Naive B cell (primary cell): ENCODE measurements at regions not wholly inside any gene's neighbourhood (a gene's known extent, or its start where the extent isn't known, plus 50 kb on each side); places are given as distances from the start of the nearest gene placed in this dataset.

Source experiments
- ATAC-seq, 2 donors: fragments of 150-1000 bp; cut with Tn5 transposase; 2 replicates each; pipeline ENCODE4 v1.10.0; 2021; ENCODE audit warnings: low read depth in 2 of 2, mild to moderate bottlenecking in 2 of 2, moderate library complexity in 2 of 2
- DNase-seq: peaks from one replicate; pipeline ENCODE4 v3.0.0; 2022
- H3K27ac Mint-ChIP-seq, 6 donors: one replicate each; pipeline ENCODE4 v1.8.0; 2020 to 2022; ENCODE audit warnings: mild to moderate bottlenecking in 6 of 6, mixed read lengths in 6 of 6, moderate library complexity in 5 of 6, inconsistent platforms in 2 of 6
- H3K27me3 Mint-ChIP-seq, 3 donors: one replicate each; pipeline ENCODE4 v1.8.0; 2021 to 2022; ENCODE audit warnings: mixed read lengths in 3 of 3, mild to moderate bottlenecking in 1 of 3
- H3K36me3 Mint-ChIP-seq, 2 donors: one replicate each; pipeline ENCODE4 v1.8.0; 2020 to 2022; ENCODE audit warnings: mixed read lengths in 2 of 2, inconsistent platforms in 1 of 2, mild to moderate bottlenecking in 1 of 2
- H3K4me1 Mint-ChIP-seq, 3 donors: one replicate each; pipeline ENCODE4 v1.8.0; 2020 to 2022; ENCODE audit warnings: mixed read lengths in 3 of 3, inconsistent platforms in 1 of 3, mild to moderate bottlenecking in 1 of 3, moderate library complexity in 1 of 3
- H3K4me3 Mint-ChIP-seq, 8 donors: one replicate each; pipeline ENCODE4 v1.8.0; 2020 to 2022; ENCODE audit warnings: mild to moderate bottlenecking in 8 of 8, mixed read lengths in 8 of 8, moderate library complexity in 8 of 8, inconsistent platforms in 2 of 8
- H3K9me3 Mint-ChIP-seq, 7 donors: one replicate each; pipeline ENCODE4 v1.8.0; 2020 to 2022; ENCODE audit warnings: mixed read lengths in 7 of 7, mild to moderate bottlenecking in 5 of 7, inconsistent platforms in 2 of 7, moderate library complexity in 1 of 7

- Mint-ChIP-seq H3K9me3 (peaks cover 0 to 6% (median 2%) of the 10 kb centered on the region in 7 donors), H3K27me3 (no peaks in the 10 kb centered on the region), H3K4me3 (no peak overlapping the region), H3K4me1 (peaks cover 16 to 19% (median 16%) of the 10 kb centered on the region in 3 donors), H3K27ac (peak overlapping the region in 1 of 6 donors; percentile 81), H3K36me3 (no peaks in the 10 kb centered on the region)
- no peak for DNase-seq
- no peak for ATAC-seq
These were observed 640.2 kb downstream of the PTPRC start for GRCh38 chr1:199279067-199279466.

GRCh38 chr1:199279872-199280645 lies 641.2 kb downstream of the PTPRC start:
- Mint-ChIP-seq H3K27me3 (no peaks in the 10 kb centered on the region), H3K9me3 (peaks cover 0 to 6% (median 2%) of the 10 kb centered on the region in 7 donors), H3K4me1 (peaks cover 16 to 21% (median 19%) of the 10 kb centered on the region in 3 donors), H3K36me3 (peaks cover 0 to under 1% of the 10 kb centered on the region in 2 donors), H3K27ac (peak overlapping the region in 2 of 6 donors; percentile 12 to 15), H3K4me3 (no peak overlapping the region)
- ATAC-seq, result no peak
- DNase-seq, result no peak

DNA sequence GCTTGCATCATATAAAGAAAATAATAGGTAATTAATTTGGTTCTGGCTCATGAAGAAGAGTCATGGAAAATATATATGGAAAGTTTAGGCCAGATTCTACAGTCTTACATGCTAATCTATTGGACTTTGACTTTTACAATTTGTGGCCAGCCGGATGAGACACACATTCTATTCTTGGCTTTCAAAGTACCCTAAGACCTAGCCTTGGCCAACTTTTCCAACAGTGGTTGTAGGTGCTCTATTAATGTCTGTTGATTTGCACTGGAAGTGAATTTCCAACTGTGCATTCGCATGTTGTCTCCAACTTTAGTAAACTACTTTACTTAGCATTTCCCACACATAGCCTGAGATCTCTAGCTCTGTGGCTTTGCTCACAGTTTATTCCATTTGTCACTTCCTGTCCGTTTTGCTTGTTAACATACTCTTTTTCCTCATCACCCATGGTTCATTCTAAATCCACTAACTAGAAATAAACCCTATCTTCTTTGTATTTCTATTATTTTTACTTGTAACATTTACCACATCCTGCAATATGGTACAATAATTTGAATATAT lies 644.0 kb downstream of the PTPRC start:
- Mint-ChIP-seq H3K9me3 (peaks cover 0 to 2% (median 0%) of the 10 kb centered on the region in 7 donors), H3K4me3 (peak overlapping the region in 2 of 8 donors; percentile 3 to 6), H3K27ac (no peak overlapping the region), H3K27me3 (no peaks in the 10 kb centered on the region), H3K4me1 (peaks cover 16 to 21% (median 19%) of the 10 kb centered on the region in 3 donors), H3K36me3 (peaks cover 0 to 4% of the 10 kb centered on the region in 2 donors)
- ATAC-seq (no peak), DNase-seq (no peak)

- peaks cover 0 to 2% (median 0%) of the 10 kb centered on the region in 7 donors for H3K9me3 Mint-ChIP-seq
- peaks cover 0 to 4% of the 10 kb centered on the region in 2 donors for H3K36me3 Mint-ChIP-seq
- no peak for ATAC-seq
- peak overlapping the region in 1 of 8 donors; percentile 24 for H3K4me3 Mint-ChIP-seq
- peaks cover 16 to 21% (median 19%) of the 10 kb centered on the region in 3 donors for H3K4me1 Mint-ChIP-seq
- H3K27me3 Mint-ChIP-seq, result no peaks in the 10 kb centered on the region
- no peak for DNase-seq
- no peak overlapping the region for H3K27ac Mint-ChIP-seq
These were observed 645.0 kb downstream of the PTPRC start for GRCh38 chr1:199283794-199284193.

- H3K27ac Mint-ChIP-seq, result peak overlapping the region in 2 of 6 donors; percentile 12 to 67
- no peaks in the 10 kb centered on the region for H3K27me3 Mint-ChIP-seq
- no peak overlapping the region for H3K4me3 Mint-ChIP-seq
- peaks cover 0 to 4% of the 10 kb centered on the region in 2 donors for H3K36me3 Mint-ChIP-seq
- H3K4me1 Mint-ChIP-seq, result peaks cover 21 to 30% (median 29%) of the 10 kb centered on the region in 3 donors
- H3K9me3 Mint-ChIP-seq, result peaks cover 0 to 2% (median 0%) of the 10 kb centered on the region in 7 donors
- no peak for ATAC-seq
- no peak for DNase-seq
These were observed 648.4 kb downstream of the PTPRC start for GRCh38 chr1:199287206-199287605.

DNA sequence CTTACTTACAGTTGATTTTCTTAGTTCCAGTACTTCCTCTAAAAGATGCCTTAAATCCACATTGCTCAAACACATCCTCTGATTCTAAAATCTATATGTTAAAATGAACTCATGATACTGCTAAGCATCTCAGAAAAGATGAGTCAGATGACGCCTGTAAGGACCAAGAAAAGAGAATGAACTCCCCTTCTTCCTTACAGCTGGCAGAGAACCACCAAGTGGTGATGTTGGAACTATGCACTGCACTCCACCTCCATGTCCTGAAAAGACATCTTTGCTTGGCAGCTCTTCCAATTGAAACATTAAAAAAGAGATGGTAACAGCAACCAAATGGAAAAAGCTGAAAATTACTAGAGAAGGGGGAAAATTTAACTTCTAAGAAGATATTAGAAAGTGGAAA lies 648.8 kb downstream of the PTPRC start:
- Mint-ChIP-seq H3K4me3 (no peak overlapping the region), H3K9me3 (peaks cover 0 to 2% (median 0%) of the 10 kb centered on the region in 7 donors), H3K4me1 (peaks cover 17 to 27% (median 25%) of the 10 kb centered on the region in 3 donors), H3K36me3 (peaks cover 0 to 4% of the 10 kb centered on the region in 2 donors), H3K27me3 (no peaks in the 10 kb centered on the region), H3K27ac (no peak overlapping the region)
- no peak for ATAC-seq
- no peak for DNase-seq

DNA sequence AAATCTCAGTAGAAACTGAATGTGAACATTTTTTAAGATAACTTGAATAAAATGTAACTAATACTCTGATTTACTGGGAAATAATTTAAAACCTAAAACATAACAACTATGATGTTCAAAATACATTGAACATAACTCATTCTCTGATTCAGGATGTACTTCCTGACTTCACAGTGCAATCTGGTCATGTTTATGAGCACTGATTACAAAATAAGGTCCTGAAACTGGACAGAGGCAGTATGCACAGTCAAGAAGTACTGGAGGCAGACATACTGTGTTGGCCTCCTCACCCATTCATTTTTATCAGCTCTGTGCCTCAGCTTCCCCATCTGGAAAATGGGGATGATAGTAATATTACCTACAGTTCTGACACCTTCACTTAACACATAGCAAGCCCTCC lies 651.3 kb downstream of the PTPRC start:
- Mint-ChIP-seq H3K9me3 (peaks cover 0 to 1% (median 0%) of the 10 kb centered on the region in 7 donors), H3K27me3 (no peaks in the 10 kb centered on the region), H3K4me3 (peak overlapping the region in 2 of 8 donors; percentile 40 to 55), H3K4me1 (peaks cover 5 to 13% (median 10%) of the 10 kb centered on the region in 3 donors), H3K27ac (peak overlapping the region in 1 of 6 donors; percentile 17), H3K36me3 (peaks cover 0 to 3% of the 10 kb centered on the region in 2 donors)
- DNase-seq, result no peak
- no peak for ATAC-seq

- Mint-ChIP-seq H3K27me3 (no peaks in the 10 kb centered on the region), H3K9me3 (no peaks in the 10 kb centered on the region), H3K36me3 (no peaks in the 10 kb centered on the region), H3K4me1 (peaks cover 5 to 13% (median 10%) of the 10 kb centered on the region in 3 donors), H3K4me3 (peak overlapping the region in 1 of 8 donors; percentile 55), H3K27ac (no peak overlapping the region)
- DNase-seq, result no peak
- no peak for ATAC-seq
These were observed 652.3 kb downstream of the PTPRC start for GRCh38 chr1:199291022-199291740.

GRCh38 chr1:199292896-199293295 lies 654.1 kb downstream of the PTPRC start:
- Mint-ChIP-seq H3K36me3 (no peaks in the 10 kb centered on the region), H3K27ac (no peak overlapping the region), H3K9me3 (no peaks in the 10 kb centered on the region), H3K4me1 (peaks cover 5 to 13% (median 10%) of the 10 kb centered on the region in 3 donors), H3K27me3 (no peaks in the 10 kb centered on the region), H3K4me3 (no peak overlapping the region)
- DNase-seq (no peak), ATAC-seq (no peak)

- Mint-ChIP-seq H3K4me1 (peaks cover 5 to 9% (median 6%) of the 10 kb centered on the region in 3 donors), H3K9me3 (no peaks in the 10 kb centered on the region), H3K27ac (peak overlapping the region in 1 of 6 donors; percentile 23), H3K4me3 (no peak overlapping the region), H3K27me3 (no peaks in the 10 kb centered on the region), H3K36me3 (no peaks in the 10 kb centered on the region)
- ATAC-seq (no peak), DNase-seq (no peak)
These were observed 656.3 kb downstream of the PTPRC start for GRCh38 chr1:199295107-199295506.

- Mint-ChIP-seq H3K27ac (no peak overlapping the region), H3K4me3 (no peak overlapping the region), H3K9me3 (no peaks in the 10 kb centered on the region), H3K27me3 (peaks cover 0 to 5% (median 0%) of the 10 kb centered on the region in 3 donors), H3K36me3 (no peaks in the 10 kb centered on the region), H3K4me1 (peaks cover 0 to 5% (median 0%) of the 10 kb centered on the region in 3 donors)
- DNase-seq, result no peak
- ATAC-seq, result no peak
These were observed 658.3 kb downstream of the PTPRC start for GRCh38 chr1:199297174-199297573.

DNA sequence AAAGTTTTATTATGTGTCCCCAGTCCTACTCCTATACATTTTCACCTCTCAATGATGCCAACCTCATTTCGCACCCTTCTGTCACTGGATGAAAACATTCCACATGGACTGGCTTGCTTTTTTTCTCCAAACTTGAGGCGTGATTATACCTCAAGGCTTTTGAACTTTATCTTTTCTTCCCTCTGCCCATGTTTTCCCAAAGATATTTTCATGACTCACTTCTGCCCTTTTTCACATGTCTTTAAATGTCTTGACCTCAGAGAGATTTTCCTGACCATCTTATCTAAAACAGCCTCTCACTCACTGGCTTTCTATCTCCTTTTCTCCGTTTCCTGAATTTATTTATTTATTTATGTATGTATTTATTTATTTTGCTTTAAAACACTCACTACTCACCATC lies 659.0 kb downstream of the PTPRC start:
- Mint-ChIP-seq H3K27me3 (peaks cover 0 to 5% (median 0%) of the 10 kb centered on the region in 3 donors), H3K9me3 (no peaks in the 10 kb centered on the region), H3K27ac (no peak overlapping the region), H3K36me3 (no peaks in the 10 kb centered on the region), H3K4me1 (peaks cover 0 to 5% (median 0%) of the 10 kb centered on the region in 3 donors), H3K4me3 (no peak overlapping the region)
- DNase-seq (no peak), ATAC-seq (no peak)

DNA sequence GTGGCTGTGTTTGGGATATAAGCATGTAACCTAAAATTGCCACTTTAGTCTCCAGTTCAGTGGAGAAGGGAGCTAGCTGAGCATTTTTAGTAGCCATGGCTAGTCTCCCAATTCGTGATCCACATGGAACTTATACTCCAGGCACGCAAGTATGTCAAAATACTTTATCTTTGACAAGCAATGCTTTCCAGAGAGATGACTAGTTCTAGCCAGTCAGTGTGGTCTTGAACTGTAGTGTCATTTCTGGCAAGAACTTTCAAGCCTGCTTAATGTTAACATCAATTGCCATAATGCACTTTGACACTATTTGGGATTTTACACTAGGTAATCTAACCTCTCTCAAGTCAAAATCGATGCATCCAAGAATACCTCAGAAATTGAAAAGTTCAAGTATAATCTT lies 660.0 kb downstream of the PTPRC start:
- DNase-seq (no peak), ATAC-seq (no peak)
- no peaks in the 10 kb centered on the region for H3K36me3 Mint-ChIP-seq
- no peak overlapping the region for H3K4me3 Mint-ChIP-seq
- peaks cover 0 to 2% (median 0%) of the 10 kb centered on the region in 7 donors for H3K9me3 Mint-ChIP-seq
- peaks cover 0 to 5% (median 0%) of the 10 kb centered on the region in 3 donors for H3K27me3 Mint-ChIP-seq
- no peak overlapping the region for H3K27ac Mint-ChIP-seq
- H3K4me1 Mint-ChIP-seq, result peaks cover 0 to 5% (median 0%) of the 10 kb centered on the region in 3 donors
